ENCODE measurements at regions not wholly inside any gene's neighbourhood (a gene's known extent, or its start where the extent isn't known, plus 50 kb on each side); places are given as distances from the start of the nearest gene placed in this dataset.
"Not testable (repeated sequence)": the region's sequence is repeated elsewhere in the genome, so short reads cannot be mapped to it uniquely, and the experiment has no call there.

DNA sequence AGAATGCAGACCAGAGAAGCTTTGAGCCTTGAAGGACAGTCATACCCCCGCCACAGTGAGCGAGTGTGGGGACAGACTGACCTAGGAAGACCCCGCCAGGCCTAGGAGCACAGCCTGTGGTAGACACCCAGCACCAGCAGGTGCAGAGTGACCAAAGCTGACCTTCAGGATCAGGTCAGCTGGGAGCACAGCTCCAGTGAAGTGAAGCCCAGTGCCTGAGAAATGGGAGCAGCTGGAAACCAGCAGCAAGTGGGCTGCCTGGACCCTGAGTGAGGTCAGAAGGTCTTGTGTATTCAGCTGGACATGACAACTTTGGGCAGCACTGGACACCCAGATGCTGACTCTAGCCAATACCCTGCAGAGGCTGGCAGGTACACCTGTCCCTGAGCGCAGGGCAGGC, 268.9 kb downstream of the TEX29 start:
- no peaks in the 10 kb centered on the region for H3K27me3 ChIP-seq
- intact Hi-C loops (cut with DNase I; ENCODE audit: low total_unique reads), result no loop called here
- no peak overlapping the region for H3K4me3 ChIP-seq
- no peaks in the 10 kb centered on the region for H3K36me3 ChIP-seq
- TF ChIP-seq, protein P1, sequence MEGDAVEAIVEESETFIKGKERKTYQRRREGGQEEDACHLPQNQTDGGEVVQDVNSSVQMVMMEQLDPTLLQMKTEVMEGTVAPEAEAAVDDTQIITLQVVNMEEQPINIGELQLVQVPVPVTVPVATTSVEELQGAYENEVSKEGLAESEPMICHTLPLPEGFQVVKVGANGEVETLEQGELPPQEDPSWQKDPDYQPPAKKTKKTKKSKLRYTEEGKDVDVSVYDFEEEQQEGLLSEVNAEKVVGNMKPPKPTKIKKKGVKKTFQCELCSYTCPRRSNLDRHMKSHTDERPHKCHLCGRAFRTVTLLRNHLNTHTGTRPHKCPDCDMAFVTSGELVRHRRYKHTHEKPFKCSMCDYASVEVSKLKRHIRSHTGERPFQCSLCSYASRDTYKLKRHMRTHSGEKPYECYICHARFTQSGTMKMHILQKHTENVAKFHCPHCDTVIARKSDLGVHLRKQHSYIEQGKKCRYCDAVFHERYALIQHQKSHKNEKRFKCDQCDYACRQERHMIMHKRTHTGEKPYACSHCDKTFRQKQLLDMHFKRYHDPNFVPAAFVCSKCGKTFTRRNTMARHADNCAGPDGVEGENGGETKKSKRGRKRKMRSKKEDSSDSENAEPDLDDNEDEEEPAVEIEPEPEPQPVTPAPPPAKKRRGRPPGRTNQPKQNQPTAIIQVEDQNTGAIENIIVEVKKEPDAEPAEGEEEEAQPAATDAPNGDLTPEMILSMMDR (IDR thresholded peaks at IDR 0.05), result no peak
- TF ChIP-seq POLR2A (IDR thresholded peaks at IDR 0.05), result no peak
- DNase-seq, result no peak
- no peaks in the 10 kb centered on the region for H3K4me1 ChIP-seq
- H3K27ac ChIP-seq, result no peak overlapping the region
- no peaks in the 10 kb centered on the region for H3K9me3 ChIP-seq

DNA sequence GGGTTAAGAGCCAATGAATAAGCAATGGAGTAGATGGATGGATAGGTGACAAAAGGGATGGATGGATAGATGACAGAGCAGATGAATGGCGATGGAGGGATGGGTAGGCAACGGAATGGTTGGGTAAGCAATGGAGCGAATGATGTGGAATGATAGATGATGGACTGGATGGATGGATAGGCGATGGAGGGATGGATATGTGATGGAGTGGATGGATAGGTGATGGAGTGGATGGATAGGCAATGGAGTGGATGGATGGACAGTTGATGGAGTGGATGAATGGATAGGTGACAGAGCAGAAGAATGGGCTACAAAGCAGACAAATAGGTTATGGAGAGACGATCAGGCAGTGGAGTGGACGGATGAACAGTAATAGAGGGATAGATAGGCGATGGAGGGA, 269.6 kb downstream of the TEX29 start:
- Histone ChIP-seq H3K4me3 (no peak overlapping the region), H3K4me1 (no peaks in the 10 kb centered on the region), H3K27ac (no peak overlapping the region), H3K27me3 (no peaks in the 10 kb centered on the region), H3K36me3 (no peaks in the 10 kb centered on the region), H3K9me3 (no peaks in the 10 kb centered on the region)
- TF ChIP-seq, protein P1 (IDR thresholded peaks at IDR 0.05), result no peak
- TF ChIP-seq POLR2A (IDR thresholded peaks at IDR 0.05), result no peak
- intact Hi-C loops (cut with DNase I; ENCODE audit: low total_unique reads), result no loop called here
- DNase-seq, result no peak

DNA sequence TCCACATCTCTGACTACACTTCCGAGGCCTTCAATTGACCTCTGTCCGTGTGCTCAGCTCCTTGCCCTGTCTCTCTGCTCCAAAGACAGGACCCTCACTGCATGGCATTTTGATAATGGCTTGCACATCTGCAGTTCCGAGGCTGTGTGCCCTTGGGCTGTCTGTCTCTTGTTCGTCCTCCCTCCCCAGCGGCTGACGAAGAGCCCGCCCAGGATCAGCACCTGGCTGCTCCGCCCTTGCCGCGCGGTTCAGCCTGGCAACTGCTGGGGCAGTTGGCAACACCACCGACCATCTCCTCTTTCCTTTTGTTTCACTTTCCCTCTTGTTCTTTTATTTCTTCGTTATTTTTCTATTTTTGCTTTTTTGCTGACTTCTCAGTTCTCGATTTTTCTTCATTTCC, 270.4 kb downstream of the TEX29 start:
- Histone ChIP-seq H3K36me3 (no peaks in the 10 kb centered on the region), H3K4me3 (no peak overlapping the region), H3K4me1 (no peaks in the 10 kb centered on the region), H3K27me3 (no peaks in the 10 kb centered on the region), H3K9me3 (no peaks in the 10 kb centered on the region), H3K27ac (no peak overlapping the region)
- TF ChIP-seq POLR2A (IDR thresholded peaks at IDR 0.05), result no peak
- TF ChIP-seq, protein P1 (IDR thresholded peaks at IDR 0.05), result no peak
- intact Hi-C loops (cut with DNase I; ENCODE audit: low total_unique reads), result no loop called here
- no peak for DNase-seq

DNA sequence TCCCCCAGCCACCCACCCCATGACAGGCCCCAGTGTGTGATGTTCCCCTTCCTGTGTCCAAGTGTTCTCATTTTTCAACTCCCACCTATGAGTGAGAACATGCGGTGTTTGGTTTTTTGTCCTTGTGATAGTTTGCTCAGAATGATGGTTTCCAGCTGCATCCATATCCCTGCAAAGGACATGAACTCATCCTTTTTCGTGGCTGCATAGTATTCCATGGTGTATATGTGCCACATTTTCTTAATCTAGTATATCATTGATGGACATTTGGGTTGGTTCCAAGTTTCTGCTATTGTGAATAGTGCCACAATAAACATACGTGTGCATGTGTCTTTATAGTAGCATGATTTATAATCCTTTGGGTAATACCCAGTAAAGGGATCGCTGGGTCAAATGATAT, 273.0 kb downstream of the TEX29 start:
- DNase-seq; intact Hi-C loops (cut with DNase I; ENCODE audit: low total_unique reads); H3K4me1 ChIP-seq; H3K9me3 ChIP-seq; H3K4me3 ChIP-seq; H3K36me3 ChIP-seq; H3K27ac ChIP-seq; H3K27me3 ChIP-seq: not testable (repeated sequence)

DNA sequence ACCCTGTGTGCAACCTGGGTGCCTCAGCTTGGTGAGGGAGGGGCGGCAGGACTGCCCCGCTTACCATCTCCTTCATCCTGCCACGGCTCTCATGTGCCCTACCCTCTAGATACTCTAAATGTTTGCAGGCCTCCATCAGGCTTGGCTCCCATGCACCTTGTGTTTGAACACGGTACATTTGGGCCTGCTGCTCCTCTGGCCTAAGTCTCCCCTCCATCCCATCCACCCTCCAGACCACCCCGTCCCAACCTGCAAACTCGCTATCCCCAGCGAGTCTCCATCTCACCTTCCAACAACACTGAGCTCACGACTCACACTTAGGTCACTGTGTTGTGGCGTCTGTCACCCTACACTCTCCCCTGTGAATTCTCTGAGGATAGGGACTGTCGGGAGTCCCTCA, 274.2 kb downstream of the TEX29 start:
- intact Hi-C loops (cut with DNase I; ENCODE audit: low total_unique reads), result no loop called here
- no peak for TF ChIP-seq POLR2A (IDR thresholded peaks at IDR 0.05)
- TF ChIP-seq, protein P1 (IDR thresholded peaks at IDR 0.05), result no peak
- DNase-seq, result no peak
- H3K27me3 ChIP-seq, result no peaks in the 10 kb centered on the region
- no peak overlapping the region for H3K4me3 ChIP-seq
- H3K4me1 ChIP-seq, result no peaks in the 10 kb centered on the region
- H3K27ac ChIP-seq, result no peak overlapping the region
- H3K9me3 ChIP-seq, result no peaks in the 10 kb centered on the region
- H3K36me3 ChIP-seq, result no peaks in the 10 kb centered on the region

DNA sequence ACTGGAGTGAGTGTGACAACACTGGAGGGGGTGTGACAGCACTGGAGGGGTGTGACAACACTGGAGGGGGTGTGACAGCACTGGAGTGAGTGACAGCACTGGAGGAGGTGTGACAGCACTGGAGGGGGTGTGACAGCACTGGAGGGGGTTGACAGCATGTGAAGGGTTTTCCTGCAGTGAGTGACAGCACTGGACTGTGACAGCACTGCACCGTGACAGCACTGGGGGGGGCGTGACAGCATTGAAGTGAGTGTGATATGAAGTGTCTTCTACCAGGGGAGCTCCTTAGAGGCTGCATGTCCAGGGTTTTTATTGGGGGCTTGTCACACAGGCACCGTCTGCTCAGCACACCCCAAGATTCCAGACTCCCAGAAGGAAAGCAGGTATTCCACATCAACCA, 274.8 kb downstream of the TEX29 start:
- Histone ChIP-seq H3K4me1 (no peaks in the 10 kb centered on the region), H3K9me3 (no peaks in the 10 kb centered on the region), H3K36me3 (no peaks in the 10 kb centered on the region), H3K4me3 (no peak overlapping the region), H3K27me3 (no peaks in the 10 kb centered on the region), H3K27ac (no peak overlapping the region)
- DNase-seq, result no peak
- TF ChIP-seq POLR2A (IDR thresholded peaks at IDR 0.05), result no peak
- TF ChIP-seq, protein P1 (IDR thresholded peaks at IDR 0.05), result no peak
- intact Hi-C loops (cut with DNase I; ENCODE audit: low total_unique reads), result no loop called here

Measured in uterus (tissue), 3 donors.